ENCODE measurements at regions not wholly inside any gene's neighbourhood (a gene's known extent, or its start where the extent isn't known, plus 50 kb on each side); places are given as distances from the start of the nearest gene placed in this dataset.

DNA sequence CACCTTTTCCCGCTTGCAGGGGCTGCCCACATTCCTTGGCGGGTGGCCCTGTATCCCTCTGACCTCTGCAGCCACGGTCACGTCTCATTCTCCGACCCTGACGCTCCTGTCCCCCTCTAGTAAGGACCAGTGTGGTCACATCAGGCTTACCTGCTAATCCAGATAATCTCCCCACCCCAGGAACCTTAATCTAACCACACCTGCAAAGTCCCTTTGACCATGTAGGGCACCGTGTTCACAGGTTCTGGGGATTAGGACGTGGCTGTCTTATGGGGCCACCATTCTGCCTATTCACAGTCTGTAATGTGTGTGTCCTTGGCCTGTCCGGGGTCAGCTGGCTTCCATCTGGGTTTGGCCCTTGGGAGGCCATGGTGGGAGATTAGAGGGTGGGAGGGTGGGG, 368.9 kb downstream of the AACS start:
- intact Hi-C loops (cut with DNase I) = no loop called here
- H3K4me3 ChIP-seq = no peak overlapping the region
- no peaks in the 10 kb centered on the region for H3K27me3 ChIP-seq
- no peaks in the 10 kb centered on the region for H3K36me3 ChIP-seq
- TF ChIP-seq, protein P1, sequence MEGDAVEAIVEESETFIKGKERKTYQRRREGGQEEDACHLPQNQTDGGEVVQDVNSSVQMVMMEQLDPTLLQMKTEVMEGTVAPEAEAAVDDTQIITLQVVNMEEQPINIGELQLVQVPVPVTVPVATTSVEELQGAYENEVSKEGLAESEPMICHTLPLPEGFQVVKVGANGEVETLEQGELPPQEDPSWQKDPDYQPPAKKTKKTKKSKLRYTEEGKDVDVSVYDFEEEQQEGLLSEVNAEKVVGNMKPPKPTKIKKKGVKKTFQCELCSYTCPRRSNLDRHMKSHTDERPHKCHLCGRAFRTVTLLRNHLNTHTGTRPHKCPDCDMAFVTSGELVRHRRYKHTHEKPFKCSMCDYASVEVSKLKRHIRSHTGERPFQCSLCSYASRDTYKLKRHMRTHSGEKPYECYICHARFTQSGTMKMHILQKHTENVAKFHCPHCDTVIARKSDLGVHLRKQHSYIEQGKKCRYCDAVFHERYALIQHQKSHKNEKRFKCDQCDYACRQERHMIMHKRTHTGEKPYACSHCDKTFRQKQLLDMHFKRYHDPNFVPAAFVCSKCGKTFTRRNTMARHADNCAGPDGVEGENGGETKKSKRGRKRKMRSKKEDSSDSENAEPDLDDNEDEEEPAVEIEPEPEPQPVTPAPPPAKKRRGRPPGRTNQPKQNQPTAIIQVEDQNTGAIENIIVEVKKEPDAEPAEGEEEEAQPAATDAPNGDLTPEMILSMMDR (IDR thresholded peaks at IDR 0.05) = no peak
- no peaks in the 10 kb centered on the region for H3K4me1 ChIP-seq
- no peak for ATAC-seq
- no peak for DNase-seq
- H3K9me3 ChIP-seq = no peaks in the 10 kb centered on the region
- H3K27ac ChIP-seq = no peak overlapping the region

DNA sequence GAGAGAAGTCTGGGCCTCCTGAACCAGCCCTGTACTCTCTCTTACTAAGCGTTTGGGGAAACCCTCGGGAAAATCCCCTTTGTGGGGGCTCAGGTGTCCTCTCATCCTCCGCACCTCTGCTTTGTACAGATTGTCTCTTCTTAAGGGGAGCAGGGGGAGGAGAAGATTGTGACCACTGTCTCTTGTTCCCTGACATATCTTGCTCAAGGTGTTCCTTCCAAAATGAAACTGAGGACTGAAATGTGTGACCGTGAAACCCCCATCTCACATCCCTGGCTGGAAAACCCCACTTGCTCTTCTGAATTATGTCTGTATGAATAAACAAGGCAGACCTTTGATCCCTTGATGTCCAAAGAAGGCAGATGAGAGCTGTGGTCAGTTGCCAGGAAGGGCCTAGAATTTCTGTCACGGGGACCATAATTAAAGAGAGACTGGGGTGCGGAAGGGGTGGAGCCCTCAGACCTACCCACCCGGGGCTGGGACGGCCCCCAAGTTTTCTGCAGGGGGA, 369.8 kb downstream of the AACS start:
- H3K4me1 ChIP-seq = no peaks in the 10 kb centered on the region
- H3K27me3 ChIP-seq = no peaks in the 10 kb centered on the region
- TF ChIP-seq, protein P1 (IDR thresholded peaks at IDR 0.05) = no peak
- no peaks in the 10 kb centered on the region for H3K36me3 ChIP-seq
- ATAC-seq = no peak
- H3K9me3 ChIP-seq = no peaks in the 10 kb centered on the region
- H3K27ac ChIP-seq = no peak overlapping the region
- no peak overlapping the region for H3K4me3 ChIP-seq
- DNase-seq = no peak
- intact Hi-C loops (cut with DNase I) = no loop called here

DNA sequence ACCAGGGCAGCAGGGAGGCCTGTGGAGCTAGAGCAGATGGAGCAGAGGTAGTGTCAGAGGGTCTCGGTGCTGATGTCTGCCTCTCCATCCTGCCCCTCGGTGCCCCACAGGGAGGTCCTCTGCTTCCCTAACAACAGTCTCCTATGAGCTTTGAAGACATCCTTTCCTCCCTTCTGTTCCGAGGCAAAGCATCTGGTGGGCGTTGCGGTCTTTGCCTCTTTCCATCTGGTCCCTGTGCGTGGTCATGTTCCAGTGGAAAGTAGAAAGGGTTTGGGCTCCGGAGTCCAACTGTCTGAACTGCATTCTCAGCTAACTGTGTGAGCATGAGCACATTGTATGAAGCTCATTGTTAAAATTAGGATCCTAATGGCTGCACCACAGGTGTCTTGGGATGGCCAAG, 370.6 kb downstream of the AACS start:
- intact Hi-C loops (cut with DNase I) = no loop called here
- TF ChIP-seq, protein P1 (IDR thresholded peaks at IDR 0.05) = no peak
- no peaks in the 10 kb centered on the region for H3K9me3 ChIP-seq

DNA sequence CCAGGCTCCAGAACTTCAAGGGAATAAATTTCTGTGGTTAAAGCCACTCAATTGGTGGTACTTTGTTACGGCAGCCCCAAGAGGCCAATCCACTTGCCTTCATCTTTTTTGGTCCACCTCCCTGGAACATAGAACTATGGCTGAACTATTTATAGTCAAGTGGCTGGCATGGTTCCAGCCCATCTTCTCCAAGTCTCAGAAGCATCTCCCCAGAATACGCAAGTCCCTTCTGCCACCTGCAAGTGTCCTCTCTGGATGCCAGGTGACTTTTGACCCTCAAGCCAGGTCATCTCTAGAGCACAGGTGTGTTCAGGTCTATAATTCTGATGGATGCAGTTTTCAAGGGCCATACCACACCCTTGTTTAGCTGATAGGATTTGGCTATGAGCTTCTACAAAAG, 371.5 kb downstream of the AACS start:
- Histone ChIP-seq H3K27me3 (no peaks in the 10 kb centered on the region), H3K36me3 (no peaks in the 10 kb centered on the region), H3K27ac (no peak overlapping the region), H3K4me1 (no peaks in the 10 kb centered on the region), H3K9me3 (no peaks in the 10 kb centered on the region), H3K4me3 (no peak overlapping the region)
- no peak for DNase-seq
- no peak for ATAC-seq
- intact Hi-C loops (cut with DNase I) = no loop called here
- TF ChIP-seq, protein P1 (IDR thresholded peaks at IDR 0.05) = no peak

More for the DNA sequence above, 370.6 kb downstream of the AACS start:
- no peaks in the 10 kb centered on the region for H3K27me3 ChIP-seq
- H3K4me3 ChIP-seq = no peak overlapping the region
- H3K4me1 ChIP-seq = no peaks in the 10 kb centered on the region
- no peak for DNase-seq
- peak; percentile 23 for ATAC-seq
- no peaks in the 10 kb centered on the region for H3K36me3 ChIP-seq
- H3K27ac ChIP-seq = no peak overlapping the region

DNA sequence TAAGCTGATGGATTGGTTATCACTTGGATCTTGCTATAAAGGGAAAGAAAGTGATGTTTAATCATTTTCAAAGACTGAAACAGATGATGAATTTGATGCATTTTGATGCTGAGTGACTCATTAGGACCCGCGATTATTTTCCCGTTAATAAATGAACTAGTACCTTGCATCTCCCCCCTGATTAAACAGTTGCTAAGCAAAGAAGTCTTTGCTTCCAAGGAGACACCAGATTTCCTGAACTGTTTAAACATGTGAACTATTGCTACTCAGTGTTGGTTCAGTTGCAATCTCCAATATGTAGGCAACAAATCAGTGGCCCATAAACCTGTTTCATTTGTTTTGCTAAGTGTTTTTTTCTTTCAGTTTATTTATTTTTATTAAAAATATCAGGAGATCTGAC, 375.2 kb downstream of the AACS start:
- no peak overlapping the region for H3K4me3 ChIP-seq
- ATAC-seq (no peak), DNase-seq (no peak)
- intact Hi-C loops (cut with DNase I) = no loop called here
- no peaks in the 10 kb centered on the region for H3K4me1 ChIP-seq
- no peaks in the 10 kb centered on the region for H3K9me3 ChIP-seq
- no peak overlapping the region for H3K27ac ChIP-seq
- TF ChIP-seq, protein P1 (IDR thresholded peaks at IDR 0.05) = no peak
- no peaks in the 10 kb centered on the region for H3K36me3 ChIP-seq
- no peaks in the 10 kb centered on the region for H3K27me3 ChIP-seq

DNA sequence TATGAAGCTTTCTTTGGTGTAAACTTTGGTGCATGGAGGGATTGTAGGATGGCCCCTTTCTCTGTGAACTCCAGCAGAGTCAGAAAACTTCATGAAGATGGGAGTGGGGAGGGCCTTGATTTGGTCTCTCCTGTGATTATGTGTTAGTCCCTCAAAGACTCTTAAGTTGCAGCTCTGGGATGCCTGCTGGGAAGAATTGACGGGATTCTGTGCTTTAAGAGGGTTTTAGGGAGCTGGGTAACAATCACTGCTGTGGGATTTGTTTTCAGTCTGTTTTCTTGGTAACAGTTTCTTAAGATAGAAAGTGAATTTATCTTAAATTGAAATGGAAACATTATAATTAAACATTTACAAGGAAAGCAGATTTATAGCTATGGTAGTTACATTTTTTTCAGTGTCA, 378.1 kb downstream of the AACS start:
- H3K4me1 ChIP-seq = no peaks in the 10 kb centered on the region
- H3K27ac ChIP-seq = no peak overlapping the region
- TF ChIP-seq, protein P1 (IDR thresholded peaks at IDR 0.05) = no peak
- no peak for ATAC-seq
- H3K27me3 ChIP-seq = no peaks in the 10 kb centered on the region
- no peak overlapping the region for H3K4me3 ChIP-seq
- intact Hi-C loops (cut with DNase I) = no loop called here
- no peak for DNase-seq
- no peaks in the 10 kb centered on the region for H3K9me3 ChIP-seq
- H3K36me3 ChIP-seq = no peaks in the 10 kb centered on the region

All from upper lobe of right lung (tissue), 1 donor.